Neutrophil (primary cell): ENCODE measurements at regions not wholly inside any gene's neighbourhood (a gene's known extent, or its start where the extent isn't known, plus 50 kb on each side); places are given as distances from the start of the nearest gene placed in this dataset.

Experiments used
- H3K27ac ChIP-seq: fragments of 200-600 bp; sonication (generic); 2 replicates; pipeline ENCODE4 v1.5.1; 2016; ENCODE audit warnings: mild to moderate bottlenecking, moderate library complexity
- H3K27me3 ChIP-seq: fragments of 200-600 bp; sonication (generic); 2 replicates; pipeline ENCODE4 v1.6.0; 2016; ENCODE audit warnings: mild to moderate bottlenecking
- H3K36me3 ChIP-seq: fragments of 200-600 bp; sonication (generic); 2 replicates; pipeline ENCODE4 v1.5.1; 2017
- H3K4me1 ChIP-seq, 2 experiments: fragments of 200-600 bp in 1 of 2; sonication (generic) in 1 of 2; 1 replicate in 1 of 2; 2 replicates in 1 of 2; pipeline versions ENCODE4 v1.5.1 to v1.6.1; 2013 to 2016; ENCODE audit warnings: low read depth in 1 of 2, low read length in 1 of 2, mild to moderate bottlenecking in 1 of 2, moderate library complexity in 1 of 2; ENCODE audit not compliant: control insufficient read depth in 1 of 2, insufficient read depth in 1 of 2
- H3K4me3 ChIP-seq, 2 experiments: fragments of 200-600 bp in 1 of 2; sonication (generic) in 1 of 2; 1 replicate in 1 of 2; 2 replicates in 1 of 2; pipeline ENCODE4 v1.5.1; 2013 to 2016; ENCODE audit warnings: low read depth in 1 of 2, low read length in 1 of 2, mild to moderate bottlenecking in 1 of 2, moderate library complexity in 1 of 2
- H3K9me3 ChIP-seq: fragments of 200-600 bp; sonication (generic); 2 replicates; pipeline ENCODE4 v1.5.1; 2016
- TF ChIP-seq, protein P1 (sequence below): fragments of 200-600 bp; sonication (generic); IDR thresholded peaks from 2 replicates; pipeline ENCODE4 v1.5.1; 2016; ENCODE audit warnings: antibody characterized with exemption

DNA sequence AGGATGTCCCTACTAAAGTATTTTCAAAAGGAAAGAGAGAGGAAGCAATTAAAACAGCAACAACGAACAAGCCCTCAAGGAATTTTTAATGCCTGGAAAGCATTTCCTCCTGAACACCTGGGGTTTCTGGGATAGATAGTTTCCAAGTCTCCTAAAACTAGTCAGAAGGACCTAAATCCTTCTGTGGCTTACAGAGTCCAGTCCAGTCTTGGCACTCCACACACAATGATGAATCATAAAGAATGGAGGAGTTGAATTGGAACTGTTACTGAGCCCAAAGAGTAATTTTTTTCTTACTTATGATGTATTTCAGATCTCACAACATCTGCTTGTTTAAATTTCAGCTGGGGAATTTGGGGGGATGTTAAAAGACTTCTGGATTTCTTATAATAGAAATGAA lies 144.6 kb upstream of the SETBP1 start:
- TF ChIP-seq, protein P1, sequence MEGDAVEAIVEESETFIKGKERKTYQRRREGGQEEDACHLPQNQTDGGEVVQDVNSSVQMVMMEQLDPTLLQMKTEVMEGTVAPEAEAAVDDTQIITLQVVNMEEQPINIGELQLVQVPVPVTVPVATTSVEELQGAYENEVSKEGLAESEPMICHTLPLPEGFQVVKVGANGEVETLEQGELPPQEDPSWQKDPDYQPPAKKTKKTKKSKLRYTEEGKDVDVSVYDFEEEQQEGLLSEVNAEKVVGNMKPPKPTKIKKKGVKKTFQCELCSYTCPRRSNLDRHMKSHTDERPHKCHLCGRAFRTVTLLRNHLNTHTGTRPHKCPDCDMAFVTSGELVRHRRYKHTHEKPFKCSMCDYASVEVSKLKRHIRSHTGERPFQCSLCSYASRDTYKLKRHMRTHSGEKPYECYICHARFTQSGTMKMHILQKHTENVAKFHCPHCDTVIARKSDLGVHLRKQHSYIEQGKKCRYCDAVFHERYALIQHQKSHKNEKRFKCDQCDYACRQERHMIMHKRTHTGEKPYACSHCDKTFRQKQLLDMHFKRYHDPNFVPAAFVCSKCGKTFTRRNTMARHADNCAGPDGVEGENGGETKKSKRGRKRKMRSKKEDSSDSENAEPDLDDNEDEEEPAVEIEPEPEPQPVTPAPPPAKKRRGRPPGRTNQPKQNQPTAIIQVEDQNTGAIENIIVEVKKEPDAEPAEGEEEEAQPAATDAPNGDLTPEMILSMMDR, result no peak
- H3K4me3 ChIP-seq, result no peak overlapping the region
- H3K27me3 ChIP-seq, result no peaks in the 10 kb centered on the region
- H3K4me1 ChIP-seq, result no peaks in the 10 kb centered on the region
- no peaks in the 10 kb centered on the region for H3K9me3 ChIP-seq
- H3K36me3 ChIP-seq, result no peaks in the 10 kb centered on the region
- no peak overlapping the region for H3K27ac ChIP-seq

DNA sequence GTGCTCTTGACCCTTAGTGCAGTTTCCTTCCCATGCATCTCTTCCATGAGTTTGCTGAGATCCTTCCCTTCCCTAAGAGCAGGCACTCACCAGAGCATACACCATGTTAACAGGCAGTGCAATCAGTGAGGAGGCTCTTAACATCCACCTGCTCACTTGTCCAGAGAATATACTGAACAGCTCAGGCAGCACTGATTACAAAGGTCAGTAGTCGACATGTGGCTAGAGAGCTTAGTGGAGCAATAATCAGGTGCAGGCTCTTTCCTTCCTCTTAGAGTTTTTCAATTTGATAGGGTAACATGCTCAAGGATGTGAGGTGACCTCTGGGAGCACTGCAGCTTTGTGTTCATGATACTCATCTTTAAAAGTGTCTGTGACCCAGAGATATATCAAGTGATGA lies 144.1 kb upstream of the SETBP1 start:
- no peaks in the 10 kb centered on the region for H3K27me3 ChIP-seq
- H3K4me1 ChIP-seq, result no peaks in the 10 kb centered on the region
- no peaks in the 10 kb centered on the region for H3K36me3 ChIP-seq
- TF ChIP-seq, protein P1, result no peak
- no peak overlapping the region for H3K4me3 ChIP-seq
- H3K9me3 ChIP-seq, result no peaks in the 10 kb centered on the region
- no peak overlapping the region for H3K27ac ChIP-seq

DNA sequence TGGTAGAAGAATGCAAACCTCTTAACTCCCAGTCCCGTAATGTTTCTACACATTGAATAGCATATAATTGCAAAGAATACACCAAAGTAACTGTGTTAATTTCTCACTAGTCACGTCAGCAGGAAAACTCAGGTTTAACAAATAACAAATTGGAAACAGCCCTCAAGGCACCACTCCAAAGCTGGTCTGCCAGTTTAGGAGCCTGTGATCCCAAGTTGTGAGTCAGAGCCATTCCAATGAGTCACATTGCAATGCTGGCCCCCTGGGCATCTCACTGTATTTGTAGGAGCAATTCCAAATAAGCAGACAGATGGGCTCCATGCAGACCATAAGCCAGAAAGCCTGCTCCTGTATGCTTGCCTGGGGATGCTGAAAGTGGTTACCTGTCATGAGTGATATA lies 143.2 kb upstream of the SETBP1 start:
- no peaks in the 10 kb centered on the region for H3K36me3 ChIP-seq
- no peaks in the 10 kb centered on the region for H3K4me1 ChIP-seq
- H3K9me3 ChIP-seq, result no peaks in the 10 kb centered on the region
- H3K27me3 ChIP-seq, result no peaks in the 10 kb centered on the region
- TF ChIP-seq, protein P1, result no peak
- no peak overlapping the region for H3K27ac ChIP-seq
- no peak overlapping the region for H3K4me3 ChIP-seq

- TF ChIP-seq, protein P1, result no peak
These were observed 140.8 kb upstream of the SETBP1 start for GRCh38 chr18:44539926-44540325.

GRCh38 chr18:44541159-44541558 lies 139.5 kb upstream of the SETBP1 start:
- no peak overlapping the region for H3K27ac ChIP-seq
- H3K4me3 ChIP-seq, result no peak overlapping the region
- no peaks in the 10 kb centered on the region for H3K36me3 ChIP-seq
- no peaks in the 10 kb centered on the region for H3K27me3 ChIP-seq
- no peaks in the 10 kb centered on the region for H3K9me3 ChIP-seq
- no peaks in the 10 kb centered on the region for H3K4me1 ChIP-seq
- TF ChIP-seq, protein P1, result no peak

More at GRCh38 chr18:44539926-44540325, 140.8 kb upstream of the SETBP1 start:
- Histone ChIP-seq H3K4me1 (no peaks in the 10 kb centered on the region), H3K9me3 (no peaks in the 10 kb centered on the region), H3K36me3 (no peaks in the 10 kb centered on the region), H3K27ac (no peak overlapping the region), H3K4me3 (no peak overlapping the region), H3K27me3 (no peaks in the 10 kb centered on the region)

DNA sequence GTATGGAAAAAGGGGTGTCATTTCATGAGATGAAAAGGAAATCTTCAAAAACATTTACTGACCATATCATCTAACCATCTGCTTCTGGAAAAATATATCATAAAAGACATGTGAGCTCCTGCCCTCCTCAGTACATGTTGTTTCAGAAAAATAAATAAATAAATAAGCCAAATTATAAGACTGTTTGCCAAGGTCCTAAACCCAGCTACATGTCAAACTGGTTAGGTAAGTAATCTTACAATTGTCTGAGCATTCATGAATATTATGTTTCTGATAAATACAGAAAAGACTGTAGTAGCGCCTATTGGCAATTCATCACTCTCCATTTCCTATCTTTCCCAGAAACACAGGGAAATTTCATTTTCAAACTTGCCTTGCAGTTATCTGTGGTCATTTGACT lies 138.9 kb upstream of the SETBP1 start:
- Histone ChIP-seq H3K9me3 (no peaks in the 10 kb centered on the region), H3K36me3 (no peaks in the 10 kb centered on the region), H3K27ac (no peak overlapping the region), H3K27me3 (no peaks in the 10 kb centered on the region), H3K4me1 (no peaks in the 10 kb centered on the region), H3K4me3 (no peak overlapping the region)
- TF ChIP-seq, protein P1, result no peak
